ENCODE measurements at regions not wholly inside any gene's neighbourhood (a gene's known extent, or its start where the extent isn't known, plus 50 kb on each side); places are given as distances from the start of the nearest gene placed in this dataset.

DNA sequence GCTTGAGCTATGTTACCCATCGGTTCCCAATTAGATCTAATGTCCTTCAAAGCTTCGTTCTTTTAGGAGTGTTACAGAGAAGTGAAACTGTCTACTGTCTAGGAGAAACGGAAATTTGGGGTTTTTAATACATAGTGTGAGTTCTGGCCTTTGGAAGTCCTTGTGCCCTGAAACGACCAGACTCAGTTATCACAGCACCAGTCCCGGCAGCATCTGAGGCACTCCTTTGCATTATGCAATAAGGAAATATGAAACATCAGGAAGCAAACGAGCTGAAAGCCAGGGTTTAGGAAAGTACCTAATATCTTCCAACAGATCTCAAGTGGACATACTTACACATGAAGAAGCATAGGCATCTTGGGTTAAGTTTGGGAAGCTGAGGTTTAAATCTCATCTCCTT, 61.8 kb upstream of the ADGRF1 start:
- no peak for DNase-seq (ENCODE audit: low read depth in 1 of 2, low spot score in 2 of 2)
- H3K36me3 ChIP-seq (ENCODE audit: control insufficient read depth in 2 of 4, insufficient read depth in 4 of 4, low read length in 3 of 4): no peaks in the 10 kb centered on the region
- no peak overlapping the region for H3K4me2 ChIP-seq (ENCODE audit: insufficient read depth in 1 of 2, low read depth in 2 of 2, low read length in 2 of 2)
- no peak overlapping the region for H3K56ac ChIP-seq (replicated peaks; ENCODE audit: insufficient read length, low read depth, low read length)
- no peak for TF ChIP-seq CTBP2 (IDR thresholded peaks at IDR 0.05; ENCODE audit: borderline replicate concordance, insufficient read depth, insufficient read length, low read length)
- TF ChIP-seq SIRT6 (IDR thresholded peaks at IDR 0.05; ENCODE audit: low read length): no peak
- TF ChIP-seq EZH2 (IDR thresholded peaks at IDR 0.05; ENCODE audit: low read depth, low read length, severe bottlenecking): no peak
- no peak for TF ChIP-seq JUN (IDR thresholded peaks at IDR 0.05; ENCODE audit: low read depth, low read length)
- no peak overlapping the region for H3K27ac ChIP-seq (ENCODE audit: low read depth, low read length)
- H3K4me3 ChIP-seq (ENCODE audit: extremely low read depth in 1 of 4, insufficient read depth in 2 of 4, low read depth in 3 of 4, low read length in 4 of 4): no peak overlapping the region
- H3K23me2 ChIP-seq (ENCODE audit: low read depth, low read length): no peaks in the 10 kb centered on the region
- H3K79me2 ChIP-seq (ENCODE audit: control insufficient read depth in 1 of 2, insufficient read depth in 2 of 2, low read length in 2 of 2): no peaks in the 10 kb centered on the region
- H3K9me3 ChIP-seq (ENCODE audit: insufficient read depth in 2 of 2, low read depth in 1 of 2, low read length in 1 of 2): no peaks in the 10 kb centered on the region
- peaks cover 4 to 12% (median 8%) of the 10 kb centered on the region in 4 experiments; a peak in 6 of 7 replicates for H3K4me1 ChIP-seq (replicated peaks in 1 of 4; ENCODE audit: control insufficient read depth in 3 of 4, insufficient read depth in 4 of 4, low read length in 3 of 4)
- H3K14ac ChIP-seq (ENCODE audit: insufficient read length): no peak overlapping the region
- H3K27me3 ChIP-seq (replicated peaks in 1 of 4; ENCODE audit: control insufficient read depth in 3 of 4, extremely low read depth in 1 of 4, insufficient read depth in 3 of 4, low read length in 3 of 4): peaks cover 0 to 1% (median 0%) of the 10 kb centered on the region in 4 experiments; a peak in 1 of 7 replicates
- H2BK120ac ChIP-seq (replicated peaks; ENCODE audit: low read depth, low read length): no peak overlapping the region
- H4K91ac ChIP-seq (replicated peaks; ENCODE audit: insufficient read length, low read length): no peak overlapping the region
- no peak overlapping the region for H3K18ac ChIP-seq (ENCODE audit: extremely low read depth, low read length)
- H2AFZ ChIP-seq (ENCODE audit: low read length): no peak overlapping the region
- no peaks in the 10 kb centered on the region for H3K79me1 ChIP-seq (ENCODE audit: low read depth, low read length)
- POLR2A ChIA-PET (ENCODE audit: partially characterized antibody): no interaction called here
- H4K20me1 ChIP-seq (replicated peaks in 1 of 2; ENCODE audit: control insufficient read depth in 1 of 2, insufficient read depth in 2 of 2, low read length in 2 of 2): no peaks in the 10 kb centered on the region
- no peak overlapping the region; the same call in 1 of the 2 replicates for H2BK12ac ChIP-seq (ENCODE audit: low read depth, low read length)
- no peak overlapping the region for H2BK15ac ChIP-seq (ENCODE audit: low read length)
- no peak overlapping the region for H4K5ac ChIP-seq (ENCODE audit: insufficient read length, low read depth, low read length)
- no peak overlapping the region for H2BK20ac ChIP-seq (ENCODE audit: low read length)
- peak overlapping the region; percentile 80; the same call in 1 of the 2 replicates for H2BK5ac ChIP-seq (ENCODE audit: low read depth, low read length)
- FAIRE-seq: no peak
- CTCF ChIA-PET (ENCODE audit: partially characterized antibody): interaction anchor here (1.2 kb wide), 1 partner anchor 130 kb away, joined by 4 read pairs; no protein-coding TSS in a partner anchor
- H3K9ac ChIP-seq (replicated peaks in 1 of 4; ENCODE audit: extremely low read depth in 1 of 4, low read depth in 3 of 4, low read length in 3 of 4): no peak overlapping the region
- H4K8ac ChIP-seq (ENCODE audit: extremely low read depth, insufficient read depth, low read length): no peak overlapping the region
- no peak overlapping the region for H3K23ac ChIP-seq (ENCODE audit: insufficient read length)
- 86% methylated on average over 6 of the region's 6 CpGs; no CpG with 5 or more reads in 1 of the 2 experiments for WGBS, 2 experiments (ENCODE audit: extremely low coverage in 1 of 2, insufficient coverage in 1 of 2, insufficient read length in 1 of 2, insufficient replicate concordance in 2 of 2, low coverage in 1 of 2, low lambda C conversion rate in 2 of 2, missing lambda C conversion rate in 1 of 2)
- no peak overlapping the region for H2AK5ac ChIP-seq (ENCODE audit: low read depth, low read length)
- no peak overlapping the region for H3K4ac ChIP-seq (replicated peaks; ENCODE audit: insufficient read length, low read depth, low read length)
